A673 (cell line): ENCODE measurements at regions not wholly inside any gene's neighbourhood (a gene's known extent, or its start where the extent isn't known, plus 50 kb on each side); places are given as distances from the start of the nearest gene placed in this dataset.

ENCODE experiments used
- BruUV-seq: library from RNA; stranded (reverse); fragments of 400-500 nt; replicated peaks from 2 replicates; lab custom pipeline; 2021; lab: Mats Ljungman, UMichigan
- CTCF ChIA-PET: fragments of 300-600 bp; sonication (Branson Sonifier 250); formaldehyde crosslinking; loops from one replicate; lab custom pipeline; 2022; ENCODE audit warnings: antibody characterized with exemption; lab: Charles Lee
- POLR2A ChIA-PET: fragments of 300-600 bp; sonication (Branson Sonifier 250); formaldehyde crosslinking; loops from one replicate; lab custom pipeline; 2022; ENCODE audit warnings: antibody characterized with exemption; ENCODE audit not compliant: low non-redundant PET; lab: Charles Lee
- DNase-seq: peaks from one replicate; pipeline ENCODE4 v3.0.0-alpha.2; 2015; ENCODE audit warnings: low spot score
- H3K27ac ChIP-seq: fragments of 200-600 bp; sonication (generic); 2 replicates; pipeline ENCODE4 v1.5.1; 2016; ENCODE audit warnings: mixed run types, low read depth, mild to moderate bottlenecking, mixed read lengths, antibody characterized with exemption, low read length; ENCODE audit not compliant: poor library complexity, severe bottlenecking
- H3K27me3 ChIP-seq: fragments of 200-600 bp; sonication (generic); replicated peaks from 2 replicates; pipeline ENCODE4 v1.6.1; 2017; ENCODE audit warnings: mixed run types, low read depth, mild to moderate bottlenecking, mixed read lengths, antibody characterized with exemption, low read length; ENCODE audit not compliant: insufficient read depth, poor library complexity
- H3K36me3 ChIP-seq: fragments of 200-600 bp; sonication (generic); 2 replicates; pipeline ENCODE4 v1.6.1; 2016; ENCODE audit warnings: mixed run types, mild to moderate bottlenecking, mixed read lengths, antibody characterized with exemption, low read length; ENCODE audit not compliant: insufficient read depth, poor library complexity, severe bottlenecking
- H3K4me1 ChIP-seq: fragments of 200-600 bp; sonication (generic); 2 replicates; pipeline ENCODE4 v1.6.1; 2017; ENCODE audit warnings: mixed run types, mild to moderate bottlenecking, mixed read lengths, antibody characterized with exemption, low read length; ENCODE audit not compliant: insufficient read depth, poor library complexity, severe bottlenecking
- H3K4me3 ChIP-seq: fragments of 200-600 bp; sonication (generic); 2 replicates; pipeline ENCODE4 v1.5.1; 2016; ENCODE audit warnings: low read depth, mixed run types, mild to moderate bottlenecking, mixed read lengths, low read length; ENCODE audit not compliant: poor library complexity, severe bottlenecking
- H3K9me3 ChIP-seq: fragments of 200-600 bp; sonication (generic); 2 replicates; pipeline ENCODE4 v1.6.1; 2016; ENCODE audit warnings: mixed run types, low read depth, mild to moderate bottlenecking, mixed read lengths, antibody characterized with exemption, low read length; ENCODE audit not compliant: poor library complexity, severe bottlenecking
- CTCF ChIP-seq: fragments of 300-800, 200-600 bp; sonication (generic); conservative IDR thresholded peaks from 2 replicates; pipeline ENCODE4 v1.5.1; 2017; ENCODE audit warnings: low read depth, mild to moderate bottlenecking, antibody characterized with exemption, low read length, moderate library complexity, mixed read lengths
- EZH2 ChIP-seq: fragments of 200-600 bp; sonication (generic); IDR thresholded peaks from 2 replicates; pipeline ENCODE4 v1.6.1; 2017; ENCODE audit warnings: borderline replicate concordance, low read depth, mild to moderate bottlenecking, mixed read lengths, antibody characterized with exemption, low read length; ENCODE audit not compliant: poor library complexity, severe bottlenecking
- intact Hi-C: fragments of 100-400 bp; cut with micrococcal nuclease; formaldehyde crosslinking; loops from one replicate; pipeline ENCODE4 v1.10.0; 2022; ENCODE audit not compliant: unreplicated experiment

- Histone ChIP-seq H3K4me1 (peaks cover 4% of the 10 kb centered on the region), H3K27ac (no peak overlapping the region), H3K9me3 (no peaks in the 10 kb centered on the region), H3K36me3 (no peaks in the 10 kb centered on the region), H3K27me3 (no peaks in the 10 kb centered on the region), H3K4me3 (no peak overlapping the region)
- TF ChIP-seq EZH2 = no peak
- TF ChIP-seq CTCF = no peak
- DNase-seq = peak; percentile 58
- intact Hi-C loops = no loop called here
- ChIA-PET POLR2A (no interaction called here), CTCF (no interaction called here)
- no TSS peak for BruUV-seq
These were observed 90.5 kb downstream of the SOD2 start for GRCh38 chr6:159602431-159603041.

GRCh38 chr6:159601211-159601610, 91.8 kb downstream of the SOD2 start:
- CTCF ChIA-PET = no interaction called here
- BruUV-seq = no TSS peak
- no peak for TF ChIP-seq CTCF
- TF ChIP-seq EZH2 = no peak

GRCh38 chr6:159595173-159595572, 97.9 kb downstream of the SOD2 start:
- H3K9me3 ChIP-seq = no peaks in the 10 kb centered on the region
- ChIA-PET POLR2A (no interaction called here), CTCF (interaction anchor here (0.6 kb wide), 1 partner anchor 57 kb away, joined by 16 read pairs; no protein-coding TSS in a partner anchor)
- no peaks in the 10 kb centered on the region for H3K4me1 ChIP-seq
- no TSS peak for BruUV-seq
- H3K27ac ChIP-seq = no peak overlapping the region
- intact Hi-C loops = no loop called here
- TF ChIP-seq CTCF = no peak
- no peak for TF ChIP-seq EZH2
- no peaks in the 10 kb centered on the region for H3K27me3 ChIP-seq
- no peak overlapping the region for H3K4me3 ChIP-seq
- no peaks in the 10 kb centered on the region for H3K36me3 ChIP-seq
- no peak for DNase-seq

More at GRCh38 chr6:159601211-159601610, 91.8 kb downstream of the SOD2 start:
- intact Hi-C loops = no loop called here
- DNase-seq = no peak
- POLR2A ChIA-PET = no interaction called here
- Histone ChIP-seq H3K4me1 (peaks cover 4% of the 10 kb centered on the region), H3K27me3 (no peaks in the 10 kb centered on the region), H3K36me3 (no peaks in the 10 kb centered on the region), H3K27ac (no peak overlapping the region), H3K4me3 (no peak overlapping the region), H3K9me3 (no peaks in the 10 kb centered on the region)
